PC-9 (cell line): ENCODE measurements at regions not wholly inside any gene's neighbourhood (a gene's known extent, or its start where the extent isn't known, plus 50 kb on each side); places are given as distances from the start of the nearest gene placed in this dataset.

Experiments
- EZH2 ChIP-seq: fragments of 200-600 bp; sonication (generic); IDR thresholded peaks from 2 replicates; pipeline ENCODE4 v1.8.0; 2017; ENCODE audit warnings: antibody characterized with exemption, low read depth
- TF ChIP-seq, protein P1 (sequence below): fragments of 200-600 bp; sonication (generic); conservative IDR thresholded peaks from 2 replicates; pipeline ENCODE4 v1.6.1; 2017; ENCODE audit warnings: mixed run types, antibody characterized with exemption, mild to moderate bottlenecking, moderate library complexity

DNA sequence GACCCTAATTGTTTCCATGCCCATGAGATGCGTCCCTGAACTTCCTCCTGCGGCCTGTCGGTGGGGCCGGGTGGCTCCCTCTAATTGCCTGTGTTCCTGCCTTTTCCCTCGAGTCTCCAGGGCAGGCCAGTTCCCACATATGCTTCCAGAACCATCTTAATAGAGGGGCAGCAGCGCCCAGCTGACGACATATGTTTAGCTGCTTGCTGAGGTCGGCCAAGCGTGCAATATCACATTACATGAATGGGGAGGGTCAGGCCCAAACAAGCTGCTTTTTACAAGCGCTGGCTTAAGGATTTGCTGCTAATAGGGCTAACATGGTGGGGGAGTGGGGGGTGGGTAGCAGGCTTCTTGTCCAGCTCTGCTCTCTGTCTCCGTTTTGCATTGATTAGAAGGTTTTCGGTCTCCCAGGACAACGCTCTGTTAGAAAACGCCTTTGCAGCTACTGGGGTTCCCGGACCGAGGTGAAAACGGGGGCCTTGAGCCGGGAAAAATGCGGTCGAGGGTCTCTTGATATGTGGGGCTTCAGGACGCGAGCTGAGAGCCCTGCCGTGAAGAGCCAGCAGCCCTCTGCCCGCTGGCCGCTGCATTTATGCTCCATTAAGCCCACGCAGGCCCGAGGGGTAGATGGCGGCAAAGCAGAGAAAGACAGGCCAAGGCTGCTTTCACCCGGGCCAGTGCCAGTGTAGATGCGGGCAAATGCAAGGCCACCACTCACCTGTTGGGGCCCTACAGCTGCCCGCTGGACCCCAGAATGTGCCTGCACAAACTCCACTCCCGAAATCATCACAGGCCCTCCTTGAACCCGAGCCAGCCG, 308.5 kb downstream of the BMP7 start:
- TF ChIP-seq, protein P1, sequence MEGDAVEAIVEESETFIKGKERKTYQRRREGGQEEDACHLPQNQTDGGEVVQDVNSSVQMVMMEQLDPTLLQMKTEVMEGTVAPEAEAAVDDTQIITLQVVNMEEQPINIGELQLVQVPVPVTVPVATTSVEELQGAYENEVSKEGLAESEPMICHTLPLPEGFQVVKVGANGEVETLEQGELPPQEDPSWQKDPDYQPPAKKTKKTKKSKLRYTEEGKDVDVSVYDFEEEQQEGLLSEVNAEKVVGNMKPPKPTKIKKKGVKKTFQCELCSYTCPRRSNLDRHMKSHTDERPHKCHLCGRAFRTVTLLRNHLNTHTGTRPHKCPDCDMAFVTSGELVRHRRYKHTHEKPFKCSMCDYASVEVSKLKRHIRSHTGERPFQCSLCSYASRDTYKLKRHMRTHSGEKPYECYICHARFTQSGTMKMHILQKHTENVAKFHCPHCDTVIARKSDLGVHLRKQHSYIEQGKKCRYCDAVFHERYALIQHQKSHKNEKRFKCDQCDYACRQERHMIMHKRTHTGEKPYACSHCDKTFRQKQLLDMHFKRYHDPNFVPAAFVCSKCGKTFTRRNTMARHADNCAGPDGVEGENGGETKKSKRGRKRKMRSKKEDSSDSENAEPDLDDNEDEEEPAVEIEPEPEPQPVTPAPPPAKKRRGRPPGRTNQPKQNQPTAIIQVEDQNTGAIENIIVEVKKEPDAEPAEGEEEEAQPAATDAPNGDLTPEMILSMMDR = no peak
- no peak for TF ChIP-seq EZH2
